ENCODE measurements at regions not wholly inside any gene's neighbourhood (a gene's known extent, or its start where the extent isn't known, plus 50 kb on each side); places are given as distances from the start of the nearest gene placed in this dataset.
"Not testable (repeated sequence)": the region's sequence is repeated elsewhere in the genome, so short reads cannot be mapped to it uniquely, and the experiment has no call there.

- DNase-seq = no peak
Measured at GRCh38 chr3:157856078-157856939, 249.9 kb downstream of the SHOX2 start.

- not testable (repeated sequence) for DNase-seq
Measured at GRCh38 chr3:157845839-157846238, 260.4 kb downstream of the SHOX2 start.

- no peak for DNase-seq
Measured at GRCh38 chr3:157844800-157845565, 261.2 kb downstream of the SHOX2 start.

- DNase-seq = no peak
Measured at GRCh38 chr3:157844216-157844615, 262.0 kb downstream of the SHOX2 start.

GRCh38 chr3:157841029-157841428, 265.2 kb downstream of the SHOX2 start:
- no peak for DNase-seq

- DNase-seq = no peak
Measured at GRCh38 chr3:157840564-157840963, 265.7 kb downstream of the SHOX2 start.

GRCh38 chr3:157838457-157838856, 267.8 kb downstream of the SHOX2 start:
- DNase-seq = no peak

GRCh38 chr3:157837336-157837735, 268.9 kb downstream of the SHOX2 start:
- DNase-seq = no peak

GRCh38 chr3:157836022-157836421, 270.2 kb downstream of the SHOX2 start:
- no peak for DNase-seq

GRCh38 chr3:157832588-157832987, 273.6 kb downstream of the SHOX2 start:
- no peak for DNase-seq

- no peak for DNase-seq
Measured at GRCh38 chr3:157830556-157831236, 275.5 kb downstream of the SHOX2 start.

GRCh38 chr3:157829786-157830185, 276.4 kb downstream of the SHOX2 start:
- DNase-seq = no peak

- no peak for DNase-seq
Measured at GRCh38 chr3:157824281-157824680, 281.9 kb downstream of the SHOX2 start.

GRCh38 chr3:157823050-157823449, 283.2 kb downstream of the SHOX2 start:
- DNase-seq = no peak

GRCh38 chr3:157820157-157820517, 286.1 kb downstream of the SHOX2 start:
- no peak for DNase-seq

- DNase-seq = no peak
Measured at GRCh38 chr3:157819270-157820156, 286.7 kb downstream of the SHOX2 start.

- DNase-seq = no peak
Measured at GRCh38 chr3:157816896-157817295, 289.3 kb downstream of the SHOX2 start.

- no peak for DNase-seq
Measured at GRCh38 chr3:157816296-157816695, 289.9 kb downstream of the SHOX2 start.

- no peak for DNase-seq
Measured at GRCh38 chr3:157815739-157816138, 290.5 kb downstream of the SHOX2 start.

- DNase-seq = no peak
Measured at GRCh38 chr3:157810924-157811718, 295.1 kb downstream of the SHOX2 start.

- DNase-seq = no peak
Measured at GRCh38 chr3:157807280-157807679, 298.9 kb downstream of the SHOX2 start.

- DNase-seq = no peak
Measured at GRCh38 chr3:157805538-157805937, 300.7 kb downstream of the SHOX2 start.

All from CD4-positive, alpha-beta T cell treated with Interleukin-10 for 1 hour (primary cell).